T follicular helper cell (primary cell): ENCODE measurements at regions not wholly inside any gene's neighbourhood (a gene's known extent, or its start where the extent isn't known, plus 50 kb on each side); places are given as distances from the start of the nearest gene placed in this dataset.

Experiments
- DNase-seq: peaks from one replicate; pipeline ENCODE4 v3.0.0-alpha.2; 2020; ENCODE audit warnings: low read depth

DNA sequence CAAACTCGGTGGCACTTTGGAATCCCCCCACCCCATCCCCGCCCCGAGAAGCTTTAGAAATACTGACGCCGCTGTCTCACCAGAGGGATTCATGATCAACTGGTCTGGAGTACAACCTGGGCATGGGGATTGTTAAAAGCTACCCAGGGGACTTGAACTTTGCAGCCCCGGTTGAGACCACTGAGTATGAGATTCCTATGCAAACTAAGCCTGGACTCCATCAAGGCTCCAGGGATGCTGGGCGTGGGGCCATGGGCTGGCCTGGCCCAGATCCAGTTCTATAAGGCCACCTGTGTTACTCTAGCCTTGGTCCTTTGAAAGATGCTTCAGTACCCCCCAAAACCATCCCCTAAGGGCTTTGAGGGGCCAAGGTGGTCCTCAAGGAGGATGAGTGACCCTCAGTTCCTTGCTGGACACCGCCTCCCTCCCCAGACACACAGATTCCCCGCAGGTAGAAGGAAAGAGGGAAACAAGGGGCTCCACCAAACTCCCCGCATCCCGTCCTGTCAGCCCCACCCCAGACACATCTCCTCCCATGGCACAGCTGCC, 68.5 kb downstream of the MRPL36 start:
- no peak for DNase-seq

GRCh38 chr5:1730487-1730847, 69.2 kb downstream of the MRPL36 start:
- no peak for DNase-seq

DNA sequence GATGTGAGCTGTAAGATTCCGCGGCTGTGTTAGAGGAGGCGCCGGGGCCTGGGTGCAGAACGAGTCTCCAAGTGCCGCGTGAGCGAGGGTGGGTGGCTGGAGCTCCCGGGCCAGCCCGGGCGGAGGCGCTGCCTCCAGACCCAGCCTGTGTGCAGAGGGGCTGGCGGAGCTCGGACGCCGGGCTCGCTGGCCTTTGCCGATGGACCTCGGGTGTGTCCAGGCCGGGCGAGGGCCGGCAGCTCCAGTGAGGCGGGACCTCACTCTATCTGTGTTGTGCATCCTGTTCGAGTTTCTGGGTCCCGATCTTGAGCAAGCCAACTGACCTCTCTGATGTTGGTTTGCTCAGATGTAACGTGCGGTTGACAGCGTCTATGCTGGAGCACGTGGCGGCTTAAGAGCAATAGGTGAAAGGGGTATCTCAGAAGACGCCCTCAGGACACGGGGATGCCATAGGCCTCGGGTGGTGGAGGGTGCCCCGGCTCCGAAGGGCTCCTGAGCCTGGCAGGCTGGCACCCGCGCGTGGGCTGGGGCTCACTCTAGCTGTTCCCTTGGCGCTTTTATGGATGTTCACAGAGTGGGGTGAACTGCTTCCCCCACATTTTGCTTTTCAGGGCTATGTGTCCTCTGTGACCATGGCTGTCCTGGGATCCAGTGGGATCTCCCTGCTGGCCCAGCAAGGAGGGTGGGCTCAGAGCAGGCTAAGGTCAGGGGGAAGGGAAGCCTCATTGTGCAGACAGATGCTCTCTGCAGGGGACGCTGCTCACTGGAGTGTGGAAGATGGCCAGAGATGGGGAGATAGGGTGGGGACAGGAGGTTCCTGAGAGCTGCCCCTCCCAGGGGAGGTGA, 69.8 kb downstream of the MRPL36 start:
- no peak for DNase-seq

DNA sequence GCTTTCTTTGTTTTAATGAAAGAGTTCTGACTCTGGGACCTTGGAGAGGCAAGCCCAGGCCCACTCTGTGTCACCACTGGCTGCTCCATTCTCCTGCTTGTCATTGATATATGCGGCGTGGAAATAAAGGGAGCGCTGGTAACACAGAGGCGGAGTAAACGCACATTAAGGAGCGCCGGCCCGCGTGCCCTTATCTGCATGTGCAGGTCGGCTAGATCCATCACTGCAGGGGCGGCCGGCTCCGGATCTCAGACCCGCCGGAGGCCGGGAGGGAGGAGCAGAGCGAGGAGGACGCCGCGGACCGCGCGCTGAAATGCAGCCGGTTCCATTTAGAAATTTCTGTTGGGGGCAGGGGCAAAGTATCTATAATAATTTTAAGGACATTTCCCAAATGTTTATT, 70.8 kb downstream of the MRPL36 start:
- DNase-seq = no peak

GRCh38 chr5:1727571-1727970, 72.1 kb downstream of the MRPL36 start:
- DNase-seq = no peak

- DNase-seq = no peak
Measured at GRCh38 chr5:1726956-1727355, 72.7 kb downstream of the MRPL36 start.

- no peak for DNase-seq
Measured at GRCh38 chr5:1726469-1726865, 73.2 kb downstream of the MRPL36 start.

DNA sequence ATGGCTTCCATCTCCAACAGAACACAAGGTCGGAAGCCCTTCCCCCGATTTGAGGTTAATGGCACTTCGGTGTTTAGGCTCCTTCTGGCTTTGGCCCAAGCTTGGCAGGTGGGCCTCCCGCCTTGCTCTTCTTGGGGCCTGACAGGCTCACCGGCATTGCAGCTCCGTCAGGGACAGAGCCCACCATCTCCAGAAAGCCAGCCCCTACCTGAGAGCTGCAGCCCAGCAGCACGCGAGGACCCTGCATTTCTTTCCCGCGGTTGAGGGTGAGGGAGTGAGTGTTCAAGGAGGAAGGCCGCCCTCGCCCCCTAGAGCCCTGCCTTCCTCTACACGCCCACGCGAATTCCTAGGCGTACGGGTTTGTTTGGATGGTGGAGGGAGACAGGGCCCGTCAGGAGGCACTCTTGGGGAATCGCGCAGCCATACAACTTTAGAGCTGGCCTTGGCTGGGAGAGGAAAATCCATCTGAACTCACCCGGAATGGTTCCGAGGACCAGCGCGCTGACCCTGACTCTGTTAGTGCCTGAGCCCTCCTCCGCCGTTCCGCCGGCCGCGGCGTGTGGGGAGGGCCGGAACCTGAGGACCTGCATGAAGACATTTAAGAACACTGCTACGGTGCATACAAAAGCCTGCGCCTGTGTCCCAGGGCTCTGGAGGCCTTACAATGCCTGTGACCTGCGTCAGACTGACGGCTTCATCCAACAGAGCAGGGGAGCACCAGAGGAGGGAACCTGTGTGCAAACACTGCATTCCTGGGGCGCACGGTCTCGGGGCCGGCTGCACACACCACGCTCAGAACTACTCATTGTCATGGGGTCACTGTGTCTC, 73.8 kb downstream of the MRPL36 start:
- no peak for DNase-seq

DNA sequence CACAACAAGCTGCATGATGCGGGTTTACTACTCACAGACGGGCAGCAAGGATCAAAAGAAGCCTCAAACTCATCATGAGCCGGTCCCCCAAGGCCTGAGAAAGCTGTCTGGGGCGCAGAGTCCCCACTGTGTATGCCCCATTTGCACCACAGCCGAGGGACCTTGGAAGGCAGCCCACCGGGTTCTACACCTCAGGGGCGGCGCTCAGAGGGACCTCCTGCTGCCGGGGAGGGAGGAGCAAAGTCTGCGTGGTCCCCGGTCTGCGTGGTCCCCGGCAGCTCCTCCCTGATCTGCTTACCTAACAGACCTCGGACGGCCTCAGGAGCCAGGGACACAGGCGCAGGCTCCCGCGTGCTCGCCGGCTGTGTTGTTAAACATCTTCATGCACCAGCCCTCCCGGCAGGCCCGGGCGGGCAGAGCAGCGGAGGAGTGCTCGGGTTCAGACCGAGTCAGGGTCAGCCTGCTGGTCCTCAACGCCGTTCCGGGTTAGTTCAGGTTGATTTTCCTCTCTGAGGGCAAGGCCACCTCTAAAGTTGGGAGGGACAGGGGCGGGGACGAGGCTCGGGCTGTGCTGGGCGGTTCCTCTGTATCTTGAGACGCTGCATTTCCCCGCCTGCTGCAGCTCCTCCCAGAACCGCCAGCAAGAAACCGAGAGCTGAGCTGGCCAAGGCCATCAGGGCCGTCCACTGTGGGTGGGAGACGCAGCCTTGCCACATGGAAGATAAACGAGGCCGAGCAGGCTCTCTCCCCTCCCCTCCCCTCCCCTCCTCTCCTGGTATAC, 74.6 kb downstream of the MRPL36 start:
- no peak for DNase-seq

DNA sequence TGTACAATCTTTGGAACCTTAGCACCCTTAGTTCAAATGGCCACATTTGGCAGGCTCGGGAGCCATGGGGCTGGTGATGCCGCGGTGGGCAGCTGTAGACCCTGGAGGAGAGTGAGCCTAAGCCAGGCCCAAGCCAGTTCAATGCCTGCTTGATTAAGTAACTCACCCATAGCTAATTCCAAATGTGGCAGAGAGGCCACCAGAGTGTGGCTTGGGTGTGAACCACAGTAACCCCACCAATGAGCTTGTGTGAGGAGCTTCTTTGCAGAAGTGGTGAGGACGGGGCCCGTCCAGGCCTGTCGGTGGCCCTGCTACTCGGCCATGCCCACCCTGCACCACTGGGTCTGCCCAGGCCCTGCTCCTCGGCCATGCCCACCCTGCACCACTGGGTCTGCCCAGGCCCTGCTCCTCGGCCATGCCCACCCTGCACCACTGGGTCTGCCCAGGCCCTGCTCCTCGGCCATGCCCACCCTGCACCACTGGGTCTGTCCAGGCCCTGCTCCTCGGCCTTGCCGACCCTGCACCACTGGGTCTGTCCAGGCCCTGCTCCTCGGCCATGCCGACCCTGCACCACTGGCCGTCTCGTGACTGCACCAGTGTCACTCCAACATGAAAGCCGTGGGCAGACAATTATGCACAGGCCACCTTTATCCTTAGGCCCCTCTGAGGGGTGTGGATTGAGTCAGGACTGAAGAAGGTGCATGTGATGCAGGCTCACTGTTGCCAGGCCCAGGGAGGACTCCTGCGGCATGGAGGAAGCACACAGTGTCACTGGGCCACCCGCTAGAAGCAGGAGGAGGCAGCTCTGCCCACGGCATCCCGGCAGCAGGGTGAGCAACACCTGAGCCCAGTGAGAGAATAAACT, 75.4 kb downstream of the MRPL36 start:
- no peak for DNase-seq

DNA sequence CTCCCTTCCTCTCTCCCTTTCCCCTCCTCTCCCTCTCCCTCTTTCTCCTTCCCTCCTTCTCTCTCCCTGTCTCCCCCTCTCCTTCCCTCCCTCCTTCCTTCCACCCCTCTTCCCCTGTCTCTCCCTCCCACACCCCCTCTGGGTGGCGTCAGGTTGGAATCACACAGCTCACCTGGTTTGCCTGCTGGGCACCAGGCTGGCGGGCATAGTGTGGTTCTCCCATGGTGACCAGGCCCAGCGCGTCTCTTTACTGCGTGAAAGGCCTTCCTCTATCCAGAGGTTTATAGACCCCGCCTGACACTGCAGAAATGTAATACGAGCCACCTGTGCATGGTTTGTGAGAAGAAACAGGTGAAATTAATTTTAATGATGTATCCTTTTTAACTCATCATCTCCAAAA, 76.2 kb downstream of the MRPL36 start:
- no peak for DNase-seq

DNA sequence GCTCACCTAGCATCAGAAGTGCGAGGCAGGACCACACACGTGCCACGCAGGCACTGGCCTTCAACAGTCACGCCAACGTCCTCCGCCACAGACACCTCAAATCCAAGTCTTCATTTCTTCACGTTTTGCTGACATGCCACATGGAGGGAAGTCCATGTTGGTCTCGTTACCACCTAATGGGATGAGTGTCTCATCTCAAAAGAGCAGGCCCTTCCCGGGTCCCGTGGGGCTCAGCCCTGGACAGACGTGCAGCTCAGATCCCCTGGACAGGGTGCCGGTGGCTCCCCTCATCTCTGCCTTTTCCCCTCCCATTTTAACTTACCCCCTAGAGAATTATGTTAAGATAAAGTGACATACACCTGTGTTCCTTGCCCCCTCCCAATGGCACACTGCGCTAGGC, 76.8 kb downstream of the MRPL36 start:
- DNase-seq = no peak

GRCh38 chr5:1720396-1721110, 79.1 kb downstream of the MRPL36 start:
- DNase-seq = no peak

- no peak for DNase-seq
Measured at GRCh38 chr5:1719860-1720259, 79.8 kb downstream of the MRPL36 start.

DNA sequence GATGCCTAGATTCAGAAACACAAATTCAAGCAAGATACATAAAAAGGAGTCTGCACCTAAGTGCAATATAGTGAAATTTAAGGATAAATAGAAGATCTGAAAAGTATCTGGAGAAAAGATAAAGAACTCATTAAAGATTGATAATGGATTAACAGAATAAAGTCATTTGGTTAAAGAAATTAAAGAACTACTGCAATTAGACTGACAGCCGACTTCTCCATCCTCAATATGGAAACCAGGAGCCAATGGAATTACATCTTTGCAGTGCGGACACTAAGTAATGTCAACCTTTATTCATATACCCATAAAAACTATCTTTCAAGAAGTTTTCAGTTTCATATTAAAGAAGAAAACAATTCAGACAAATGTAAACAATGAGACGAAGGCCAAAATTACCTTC, 81.0 kb downstream of the MRPL36 start:
- DNase-seq = no peak

DNA sequence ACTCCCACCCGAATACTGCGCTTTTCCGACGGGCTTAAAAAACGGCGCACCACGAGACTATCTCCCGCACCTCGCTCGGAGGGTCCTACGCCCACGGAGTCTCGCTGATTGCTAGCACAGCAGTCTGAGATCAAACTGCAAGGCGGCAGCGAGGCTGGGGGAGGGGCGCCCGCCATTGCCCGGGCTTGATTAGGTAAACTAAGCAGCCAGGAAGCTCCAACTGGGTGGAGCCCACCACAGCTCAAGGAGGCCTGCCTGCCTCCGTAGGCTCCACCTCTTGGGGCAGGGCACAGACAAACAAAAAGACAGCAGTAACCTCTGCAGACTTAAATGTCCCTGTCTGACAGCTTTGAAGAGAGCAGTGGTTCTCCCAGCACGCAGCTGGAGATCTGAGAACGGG, 89.5 kb downstream of the MRPL36 start:
- DNase-seq = peak; percentile 22

- DNase-seq = no peak
Measured at GRCh38 chr5:1709171-1709803, 90.3 kb downstream of the MRPL36 start.

GRCh38 chr5:1708592-1709141, 91.0 kb downstream of the MRPL36 start:
- no peak for DNase-seq

- no peak for DNase-seq
Measured at GRCh38 chr5:1707467-1707866, 92.2 kb downstream of the MRPL36 start.

GRCh38 chr5:1706428-1706827, 93.2 kb downstream of the MRPL36 start:
- DNase-seq = no peak
